B cell (primary cell): ENCODE measurements at regions not wholly inside any gene's neighbourhood (a gene's known extent, or its start where the extent isn't known, plus 50 kb on each side); places are given as distances from the start of the nearest gene placed in this dataset.

Experiments
- EZH2 ChIP-seq: IDR thresholded peaks from 2 replicates; pipeline ENCODE4 v1.6.1; 2012; ENCODE audit warnings: borderline replicate concordance, low read depth, mild to moderate bottlenecking, moderate library complexity, low read length; ENCODE audit not compliant: insufficient read depth, poor library complexity, severe bottlenecking
- TF ChIP-seq, protein P1 (sequence below): fragments of 200-600 bp; IDR thresholded peaks from one replicate; pipeline ENCODE4 v1.8.0; 2022; ENCODE audit warnings: antibody characterized with exemption, mild to moderate bottlenecking

DNA sequence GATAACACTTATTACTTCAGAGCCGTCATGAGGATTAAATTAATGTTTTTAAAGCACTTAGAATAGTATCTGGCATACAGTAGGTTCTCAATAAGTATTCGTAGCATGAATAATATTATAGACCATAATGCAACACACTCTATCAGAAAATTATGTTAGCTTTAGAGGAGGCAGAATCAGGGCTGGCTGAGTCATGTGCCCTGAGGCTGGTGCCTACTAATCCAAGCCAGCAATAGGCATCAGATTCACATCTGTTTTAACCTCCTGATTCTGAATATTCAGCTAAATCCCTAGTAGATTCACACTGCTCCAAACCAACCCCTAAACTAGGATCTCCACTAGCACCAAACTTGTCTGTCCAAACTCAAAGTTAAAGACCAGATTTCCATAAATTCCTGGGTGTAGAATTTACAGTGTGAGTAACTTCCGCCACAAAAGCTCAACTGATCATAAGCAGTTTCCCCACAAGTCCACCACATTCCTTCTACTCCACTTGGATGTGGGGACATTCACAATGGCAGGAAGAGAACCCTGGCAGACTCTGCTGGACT lies 170.0 kb upstream of the DAPK1 start:
- TF ChIP-seq, protein P1, sequence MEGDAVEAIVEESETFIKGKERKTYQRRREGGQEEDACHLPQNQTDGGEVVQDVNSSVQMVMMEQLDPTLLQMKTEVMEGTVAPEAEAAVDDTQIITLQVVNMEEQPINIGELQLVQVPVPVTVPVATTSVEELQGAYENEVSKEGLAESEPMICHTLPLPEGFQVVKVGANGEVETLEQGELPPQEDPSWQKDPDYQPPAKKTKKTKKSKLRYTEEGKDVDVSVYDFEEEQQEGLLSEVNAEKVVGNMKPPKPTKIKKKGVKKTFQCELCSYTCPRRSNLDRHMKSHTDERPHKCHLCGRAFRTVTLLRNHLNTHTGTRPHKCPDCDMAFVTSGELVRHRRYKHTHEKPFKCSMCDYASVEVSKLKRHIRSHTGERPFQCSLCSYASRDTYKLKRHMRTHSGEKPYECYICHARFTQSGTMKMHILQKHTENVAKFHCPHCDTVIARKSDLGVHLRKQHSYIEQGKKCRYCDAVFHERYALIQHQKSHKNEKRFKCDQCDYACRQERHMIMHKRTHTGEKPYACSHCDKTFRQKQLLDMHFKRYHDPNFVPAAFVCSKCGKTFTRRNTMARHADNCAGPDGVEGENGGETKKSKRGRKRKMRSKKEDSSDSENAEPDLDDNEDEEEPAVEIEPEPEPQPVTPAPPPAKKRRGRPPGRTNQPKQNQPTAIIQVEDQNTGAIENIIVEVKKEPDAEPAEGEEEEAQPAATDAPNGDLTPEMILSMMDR = no peak
- no peak for TF ChIP-seq EZH2
